COLO668 (cell line): ENCODE measurements at regions not wholly inside any gene's neighbourhood (a gene's known extent, or its start where the extent isn't known, plus 50 kb on each side); places are given as distances from the start of the nearest gene placed in this dataset.

Source experiments
- DNase-seq: peaks from one replicate; lab custom pipeline; 2025; ENCODE audit not compliant: unreplicated experiment; lab: John Stamatoyannopoulos, UW

DNA sequence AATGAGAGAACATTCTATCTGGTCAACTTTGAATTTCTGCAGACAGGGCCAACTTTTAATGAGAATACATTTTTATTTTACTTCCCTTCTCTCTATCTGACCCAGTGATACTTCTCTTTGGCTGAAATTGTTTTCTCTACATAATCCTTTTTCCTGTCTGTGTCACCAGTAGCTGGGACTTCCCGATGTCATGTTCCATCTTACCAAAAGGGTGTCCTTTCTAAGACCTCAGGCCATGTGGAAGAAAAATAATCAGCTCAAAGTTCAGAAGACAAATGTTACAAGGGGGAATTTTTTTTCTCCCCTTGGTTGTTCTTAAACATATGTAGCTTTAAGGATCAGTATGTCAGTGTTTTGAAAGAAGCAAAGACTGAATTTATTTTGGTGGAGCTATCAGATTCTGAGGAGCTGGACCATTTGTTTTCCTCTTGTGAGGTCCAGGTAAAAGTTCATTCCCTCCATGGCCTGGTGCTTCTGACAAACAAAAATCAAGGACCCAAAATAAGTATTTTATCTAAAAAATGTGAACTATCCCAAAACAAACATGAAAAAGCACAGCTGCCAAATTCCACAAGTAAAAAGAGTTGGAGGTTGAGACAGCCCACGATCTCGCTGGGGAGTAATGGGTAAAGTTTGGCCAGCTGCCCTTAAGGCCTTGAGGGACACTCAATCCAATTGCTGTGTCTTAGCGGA, 859.4 kb upstream of the NR2F2 start:
- no peak for DNase-seq

GRCh38 chr15:95471690-95472086, 858.8 kb upstream of the NR2F2 start:
- no peak for DNase-seq

GRCh38 chr15:95475067-95475466, 855.4 kb upstream of the NR2F2 start:
- DNase-seq, result no peak

GRCh38 chr15:95479308-95479707, 851.2 kb upstream of the NR2F2 start:
- DNase-seq, result no peak

DNA sequence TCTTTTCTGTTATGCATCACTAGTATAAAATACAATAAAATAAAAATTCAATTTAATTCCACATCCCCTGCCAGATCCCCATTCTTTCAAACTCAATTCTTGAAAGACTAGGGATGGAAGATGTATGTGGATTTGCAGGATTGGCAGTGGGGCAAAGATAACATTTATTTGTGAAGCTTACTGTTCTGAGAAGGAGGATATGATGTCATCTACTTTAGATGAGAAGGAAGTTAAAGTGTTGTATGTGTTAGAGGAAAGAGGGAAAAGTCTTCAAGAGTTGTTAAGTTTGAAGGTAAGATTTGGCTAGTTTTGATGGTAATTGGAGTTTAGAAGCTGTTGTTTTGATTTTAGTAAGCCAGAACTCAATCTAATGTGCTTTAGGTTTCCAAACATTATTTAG, 845.1 kb upstream of the NR2F2 start:
- DNase-seq, result no peak

DNA sequence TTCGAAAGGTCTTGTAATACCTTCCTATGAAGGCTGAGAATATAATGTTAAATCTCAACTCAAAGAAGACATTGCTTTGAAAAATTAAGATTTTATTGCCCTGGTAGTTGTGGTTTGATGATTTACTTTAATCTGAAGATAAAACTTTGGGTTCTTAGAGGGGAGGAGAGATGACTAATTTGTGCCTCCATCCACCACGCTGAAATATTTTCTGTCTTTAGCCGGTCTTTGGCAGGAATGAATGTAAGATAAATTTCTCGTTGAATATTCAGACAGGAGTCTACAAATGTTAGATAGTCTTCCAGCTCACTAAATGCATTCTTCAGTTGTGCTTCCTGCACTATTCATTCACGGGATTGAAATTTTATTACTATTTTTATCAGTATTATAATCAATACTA, 844.3 kb upstream of the NR2F2 start:
- DNase-seq, result no peak

DNA sequence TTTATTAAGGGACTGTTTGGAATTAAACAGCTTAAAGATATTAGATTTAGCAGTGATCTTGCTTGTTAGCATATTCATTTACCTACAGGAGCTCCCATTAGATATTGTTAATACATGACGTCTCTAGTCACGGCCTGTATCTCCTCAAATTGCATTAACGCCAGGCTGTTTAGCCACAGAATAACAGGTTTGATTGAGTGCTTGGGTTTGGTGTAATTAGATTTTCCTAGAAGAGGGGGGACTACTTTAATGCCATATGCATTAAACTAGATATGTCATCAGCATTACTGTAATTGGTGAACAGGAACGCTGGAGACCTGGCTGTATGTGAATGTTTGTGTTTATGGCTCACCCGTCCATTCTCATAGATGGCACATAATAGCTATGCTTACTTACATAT, 841.4 kb upstream of the NR2F2 start:
- no peak for DNase-seq

DNA sequence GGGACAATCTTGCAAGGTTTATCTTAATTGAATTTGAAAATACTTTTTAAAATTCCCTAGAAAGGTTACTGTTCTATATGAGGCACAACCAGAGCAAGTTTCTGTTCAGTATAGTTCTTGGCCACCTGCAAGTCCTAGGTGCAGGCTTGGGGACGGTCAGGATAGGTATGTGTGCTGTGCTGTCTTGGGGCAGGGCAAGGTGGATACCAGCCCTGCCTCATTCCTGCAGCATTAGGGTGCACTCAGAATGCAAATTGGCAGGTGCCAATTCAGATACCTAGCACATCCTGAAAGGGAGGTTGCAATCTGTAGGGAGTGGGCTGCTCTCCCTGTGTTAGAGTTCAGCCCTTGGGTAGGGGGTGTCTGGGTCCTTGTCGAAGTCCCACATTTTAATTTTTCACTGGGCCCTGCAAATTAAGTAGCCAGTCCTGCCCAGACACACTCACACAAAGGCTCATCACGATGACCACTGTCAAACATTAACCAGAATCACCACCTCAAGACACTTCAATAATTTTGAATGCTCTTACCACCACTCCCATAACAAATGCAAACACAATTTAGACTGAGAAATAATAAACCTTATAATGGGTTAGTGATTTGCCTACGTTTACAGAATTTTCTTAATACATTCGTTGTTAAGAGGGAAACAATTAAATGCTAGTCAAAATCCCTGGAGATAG, 838.0 kb upstream of the NR2F2 start:
- peak; percentile 7 for DNase-seq

DNA sequence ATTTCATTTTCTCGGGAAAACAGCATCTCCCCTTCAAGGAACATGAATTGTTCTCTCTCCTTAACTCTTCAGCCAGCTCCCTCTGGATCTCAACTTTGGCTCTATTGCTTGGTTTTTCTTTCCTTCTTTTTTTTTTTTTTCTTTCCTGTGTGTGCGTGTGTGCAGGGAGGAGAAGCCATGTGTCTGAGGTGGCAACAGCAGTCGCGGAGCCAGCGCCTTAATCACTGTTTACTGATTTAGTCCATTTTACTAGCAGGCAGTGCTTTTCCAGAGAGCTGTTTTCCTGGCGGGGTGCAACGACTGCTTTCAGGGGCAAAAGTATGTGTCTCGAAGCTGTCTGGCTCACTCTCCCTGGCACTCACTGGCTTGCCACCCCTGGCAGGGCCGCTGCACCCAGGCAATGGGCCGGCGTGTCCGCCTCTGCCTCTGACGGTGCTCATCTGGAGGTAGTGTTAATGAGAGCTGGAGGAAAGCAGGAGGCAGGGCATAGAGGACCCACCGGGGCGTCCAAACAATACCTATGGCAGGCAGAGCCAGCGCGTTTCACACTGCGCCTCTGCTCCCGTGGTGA, 835.4 kb upstream of the NR2F2 start:
- no peak for DNase-seq

DNA sequence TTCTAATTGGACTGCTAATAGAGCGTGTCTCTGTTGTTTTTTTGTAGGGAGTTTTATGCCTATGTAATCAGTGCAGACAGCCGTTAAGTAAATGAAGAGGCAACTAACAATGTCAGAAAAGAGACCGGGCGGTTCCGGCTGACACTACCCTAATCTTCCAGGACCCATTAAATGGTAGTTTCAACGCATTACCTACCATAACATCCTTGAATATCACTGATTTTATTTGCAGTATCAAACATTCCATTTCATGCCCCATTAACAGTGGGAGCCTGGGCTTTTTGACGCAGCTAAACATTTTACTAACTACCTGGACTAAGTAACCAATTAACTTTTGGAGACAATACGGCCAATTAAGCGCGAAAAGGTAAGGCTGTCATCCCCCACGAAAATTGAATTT, 832.9 kb upstream of the NR2F2 start:
- DNase-seq, result no peak

DNA sequence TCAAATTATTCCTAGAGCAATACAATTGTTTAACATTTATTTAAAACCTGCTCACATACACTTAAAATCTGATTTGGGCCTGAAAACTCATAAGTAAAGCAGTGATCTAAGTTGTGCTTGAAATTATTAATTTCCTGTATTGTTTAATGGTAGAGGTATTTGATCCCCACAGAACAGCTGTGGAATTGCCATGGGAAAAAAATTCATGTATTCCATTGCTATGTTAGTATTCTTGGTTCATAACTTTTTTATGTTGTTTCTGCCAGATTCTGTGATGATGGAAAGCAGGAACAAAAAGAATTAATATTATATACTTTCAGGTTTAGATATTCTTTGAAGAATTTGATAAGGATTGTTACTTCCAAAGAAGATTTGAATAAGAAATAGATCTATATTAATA, 831.5 kb upstream of the NR2F2 start:
- no peak for DNase-seq

GRCh38 chr15:95499397-95499796, 831.1 kb upstream of the NR2F2 start:
- no peak for DNase-seq

- DNase-seq, result no peak
Measured at GRCh38 chr15:95501865-95502264, 828.6 kb upstream of the NR2F2 start.

DNA sequence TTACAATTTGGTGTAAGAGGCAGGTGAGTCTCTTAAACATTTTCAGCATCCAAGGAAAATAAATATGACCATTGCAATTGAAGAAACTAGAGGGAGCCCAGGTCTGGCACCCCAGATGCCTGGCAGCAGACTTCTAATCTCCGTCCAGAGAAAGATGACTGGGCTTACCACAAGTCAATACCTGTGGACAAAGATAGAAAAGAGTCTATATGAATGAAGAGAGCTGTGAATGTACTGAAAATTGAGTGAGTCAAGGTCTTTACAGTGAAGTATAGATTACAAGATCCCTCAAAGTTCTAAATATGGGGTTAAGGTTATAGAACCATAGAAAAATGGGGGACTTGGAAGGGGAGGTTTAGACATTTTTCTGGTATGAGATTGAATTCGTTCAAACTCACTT, 827.4 kb upstream of the NR2F2 start:
- no peak for DNase-seq

- DNase-seq, result no peak
Measured at GRCh38 chr15:95503640-95504225, 826.8 kb upstream of the NR2F2 start.

GRCh38 chr15:95511671-95512070, 818.8 kb upstream of the NR2F2 start:
- DNase-seq, result no peak

DNA sequence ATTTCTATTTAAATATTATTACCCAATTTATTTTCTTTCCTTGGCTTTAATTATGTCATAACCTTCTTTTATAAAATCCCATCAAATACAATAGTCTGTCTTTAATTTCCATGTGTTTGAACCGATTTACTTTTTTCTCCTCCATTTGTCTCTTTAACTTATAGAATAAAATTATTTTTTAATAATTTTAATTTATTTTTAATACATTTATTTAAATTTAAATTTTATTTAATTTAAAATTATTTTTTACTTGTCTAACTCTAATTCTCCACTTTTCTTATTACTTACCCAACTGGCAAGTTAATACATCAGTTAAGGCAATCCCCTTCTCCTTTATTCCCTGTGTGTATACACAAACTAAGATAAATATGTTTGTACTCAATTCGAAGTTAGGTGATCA, 817.6 kb upstream of the NR2F2 start:
- no peak for DNase-seq

DNA sequence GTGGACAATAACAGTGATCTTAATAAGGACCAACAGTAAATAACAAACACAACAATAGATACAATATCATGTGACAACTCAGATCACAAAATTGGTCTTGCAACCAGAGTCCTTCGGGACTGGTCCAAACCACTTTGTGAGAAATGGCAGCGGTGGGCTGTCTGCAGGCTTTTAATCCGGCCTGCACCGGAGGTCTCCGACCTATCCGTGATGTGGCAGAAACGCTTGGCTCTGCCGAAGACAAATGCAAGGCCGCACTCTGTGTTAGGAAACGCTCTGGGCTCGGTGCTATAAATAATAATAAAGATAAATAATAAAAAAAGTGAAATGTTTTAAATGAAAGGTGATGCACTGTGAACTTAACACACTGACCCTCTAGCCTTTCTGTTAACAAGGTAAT, 810.6 kb upstream of the NR2F2 start:
- no peak for DNase-seq

DNA sequence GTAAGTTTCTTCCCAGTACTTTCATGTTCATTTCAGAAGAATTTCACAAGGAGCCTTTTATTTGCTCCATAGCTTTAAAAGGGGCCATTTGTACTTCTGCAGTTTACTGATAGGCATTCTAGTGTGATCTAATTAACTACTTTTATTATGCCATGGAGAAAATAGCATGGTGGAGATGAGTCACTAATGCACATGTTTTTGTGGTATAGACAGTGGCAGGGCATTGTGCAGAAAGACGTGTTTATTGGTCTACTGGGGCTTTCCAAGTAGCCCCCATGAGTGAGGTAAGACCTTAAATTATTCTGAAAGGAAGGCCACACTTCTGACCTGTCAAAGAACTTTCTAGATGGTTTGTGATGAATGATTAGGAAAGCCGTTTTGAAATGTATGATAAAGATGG, 810.0 kb upstream of the NR2F2 start:
- no peak for DNase-seq

DNA sequence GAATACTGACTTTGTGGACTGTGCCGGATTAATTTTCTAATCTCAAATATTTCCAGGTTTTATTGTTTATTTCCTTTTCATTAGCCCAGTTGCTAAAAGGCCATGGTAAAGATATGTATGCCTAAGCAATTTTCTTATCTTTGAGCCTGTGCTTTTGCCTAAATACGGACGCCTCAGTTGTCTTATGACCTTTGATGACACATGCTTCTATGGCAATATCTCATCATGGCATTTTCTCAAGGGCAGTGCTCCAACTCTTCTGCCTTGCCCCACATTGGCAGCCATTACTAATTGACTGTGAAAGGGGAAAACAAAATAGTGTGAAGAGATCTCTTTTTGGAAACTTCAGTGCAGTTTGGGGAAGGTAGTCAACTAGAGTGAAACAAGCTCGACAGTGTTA, 809.6 kb upstream of the NR2F2 start:
- DNase-seq, result no peak

- DNase-seq, result no peak
Measured at GRCh38 chr15:95522533-95522932, 808.0 kb upstream of the NR2F2 start.

DNA sequence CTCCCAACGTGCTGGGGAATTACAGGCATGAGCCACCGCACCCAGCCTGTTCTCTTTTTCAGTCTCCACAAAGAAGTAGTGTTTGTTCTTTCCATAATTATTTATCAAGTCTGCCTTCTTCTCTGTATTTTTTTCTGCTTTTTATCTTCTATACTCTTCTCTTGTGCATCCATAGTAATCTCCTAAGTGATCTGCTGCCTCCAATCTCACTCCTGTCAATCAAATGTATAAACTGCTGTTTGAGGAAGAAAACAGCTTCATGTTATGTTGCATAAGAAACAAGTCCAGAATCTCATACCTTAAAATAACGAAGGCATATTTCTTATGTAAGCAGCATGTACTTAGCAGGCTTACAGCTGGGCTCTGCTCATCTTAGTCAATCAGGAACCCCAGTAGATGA, 801.6 kb upstream of the NR2F2 start:
- DNase-seq, result no peak
